Middle frontal gyrus (tissue), 1 donor: ENCODE measurements at regions not wholly inside any gene's neighbourhood (a gene's known extent, or its start where the extent isn't known, plus 50 kb on each side); places are given as distances from the start of the nearest gene placed in this dataset.

Source experiments
- DNase-seq: peaks from one replicate; pipeline ENCODE4 v3.0.0-alpha.2; 2015; ENCODE audit warnings: low spot score; ENCODE audit errors: extremely low spot score

GRCh38 chr12:5227708-5228373 lies 184.2 kb downstream of the KCNA5 start:
- no peak for DNase-seq

GRCh38 chr12:5230156-5230555 lies 186.5 kb downstream of the KCNA5 start:
- no peak for DNase-seq

- no peak for DNase-seq
These were observed 187.2 kb downstream of the KCNA5 start for GRCh38 chr12:5230861-5231260.

- DNase-seq: no peak
These were observed 188.6 kb downstream of the KCNA5 start for GRCh38 chr12:5232291-5232690.

- no peak for DNase-seq
These were observed 189.3 kb downstream of the KCNA5 start for GRCh38 chr12:5232826-5233500.

GRCh38 chr12:5236022-5236640 lies 192.5 kb downstream of the KCNA5 start:
- DNase-seq: no peak

- no peak for DNase-seq
These were observed 189.5 kb upstream of the NTF3 start for GRCh38 chr12:5242440-5242839.

GRCh38 chr12:5243014-5243413 lies 188.9 kb upstream of the NTF3 start:
- no peak for DNase-seq

GRCh38 chr12:5244513-5244972 lies 187.4 kb upstream of the NTF3 start:
- DNase-seq: no peak

GRCh38 chr12:5246196-5246595 lies 185.7 kb upstream of the NTF3 start:
- no peak for DNase-seq

- no peak for DNase-seq
These were observed 184.8 kb upstream of the NTF3 start for GRCh38 chr12:5247144-5247543.

GRCh38 chr12:5248230-5248629 lies 183.7 kb upstream of the NTF3 start:
- DNase-seq: no peak

GRCh38 chr12:5248999-5249526 lies 182.8 kb upstream of the NTF3 start:
- DNase-seq: no peak

- DNase-seq: no peak
These were observed 180.8 kb upstream of the NTF3 start for GRCh38 chr12:5251092-5251491.

GRCh38 chr12:5251786-5252185 lies 180.1 kb upstream of the NTF3 start:
- DNase-seq: no peak

GRCh38 chr12:5254703-5255102 lies 177.2 kb upstream of the NTF3 start:
- DNase-seq: no peak

GRCh38 chr12:5257763-5258495 lies 174.0 kb upstream of the NTF3 start:
- DNase-seq: no peak

- DNase-seq: no peak
These were observed 173.4 kb upstream of the NTF3 start for GRCh38 chr12:5258498-5258897.

- no peak for DNase-seq
These were observed 173.0 kb upstream of the NTF3 start for GRCh38 chr12:5258926-5259325.

GRCh38 chr12:5259523-5259922 lies 172.4 kb upstream of the NTF3 start:
- DNase-seq: no peak

- DNase-seq: no peak
These were observed 171.8 kb upstream of the NTF3 start for GRCh38 chr12:5260086-5260485.

GRCh38 chr12:5260591-5261086 lies 171.3 kb upstream of the NTF3 start:
- DNase-seq: no peak
